Stimulated activated CD4-positive, alpha-beta T cell treated with anti-CD3 and anti-CD28 coated beads, Interleukin-4, amount 100 ng/mL, for 24 hours (primary cell): ENCODE measurements at regions not wholly inside any gene's neighbourhood (a gene's known extent, or its start where the extent isn't known, plus 50 kb on each side); places are given as distances from the start of the nearest gene placed in this dataset.
A peak's percentile ranks its signal among the peaks of the same experiment; 100 is the strongest.
"Not testable (repeated sequence)": the region's sequence is repeated elsewhere in the genome, so short reads cannot be mapped to it uniquely, and the experiment has no call there.

Experiments used
- DNase-seq: peaks from one replicate; pipeline ENCODE4 v3.0.0-alpha.2; 2020

- DNase-seq: no peak
These were observed 92.4 kb upstream of the TGM3 start for GRCh38 chr20:2203436-2203835.

GRCh38 chr20:2204021-2204420, 91.8 kb upstream of the TGM3 start:
- DNase-seq: no peak

GRCh38 chr20:2206957-2207769, 88.6 kb upstream of the TGM3 start:
- peak; percentile 75 for DNase-seq

GRCh38 chr20:2207770-2208097, 88.1 kb upstream of the TGM3 start:
- DNase-seq: no peak

- DNase-seq: no peak
These were observed 86.9 kb upstream of the TGM3 start for GRCh38 chr20:2208897-2209296.

GRCh38 chr20:2210646-2211552, 84.9 kb upstream of the TGM3 start:
- no peak for DNase-seq

- DNase-seq: no peak
These were observed 83.3 kb upstream of the TGM3 start for GRCh38 chr20:2212456-2213015.

- DNase-seq: no peak
These were observed 82.4 kb upstream of the TGM3 start for GRCh38 chr20:2213401-2213800.

GRCh38 chr20:2217857-2218539, 77.8 kb upstream of the TGM3 start:
- DNase-seq: peak; percentile 14

GRCh38 chr20:2219481-2220006, 76.3 kb upstream of the TGM3 start:
- no peak for DNase-seq

- no peak for DNase-seq
These were observed 75.5 kb upstream of the TGM3 start for GRCh38 chr20:2220298-2220697.

- no peak for DNase-seq
These were observed 73.9 kb upstream of the TGM3 start for GRCh38 chr20:2221921-2222320.

- DNase-seq: no peak
These were observed 72.0 kb upstream of the TGM3 start for GRCh38 chr20:2223558-2224367.

- no peak for DNase-seq
These were observed 71.5 kb upstream of the TGM3 start for GRCh38 chr20:2224368-2224639.

GRCh38 chr20:2227285-2227684, 68.5 kb upstream of the TGM3 start:
- DNase-seq: not testable (repeated sequence)

GRCh38 chr20:2227861-2228260, 67.9 kb upstream of the TGM3 start:
- no peak for DNase-seq

GRCh38 chr20:2228926-2229325, 66.9 kb upstream of the TGM3 start:
- no peak for DNase-seq

GRCh38 chr20:2230726-2231488, 64.9 kb upstream of the TGM3 start:
- no peak for DNase-seq

GRCh38 chr20:2231701-2232100, 64.1 kb upstream of the TGM3 start:
- no peak for DNase-seq

GRCh38 chr20:2234598-2235191, 61.1 kb upstream of the TGM3 start:
- no peak for DNase-seq

GRCh38 chr20:2236256-2236655, 59.5 kb upstream of the TGM3 start:
- no peak for DNase-seq
